Neural cell (in vitro differentiated cells): ENCODE measurements at regions not wholly inside any gene's neighbourhood (a gene's known extent, or its start where the extent isn't known, plus 50 kb on each side); places are given as distances from the start of the nearest gene placed in this dataset.
"Not testable (repeated sequence)": the region's sequence is repeated elsewhere in the genome, so short reads cannot be mapped to it uniquely, and the experiment has no call there.

Experiments used
- CTCF ChIP-seq: fragments of 450-650 bp; IDR thresholded peaks from 2 replicates; pipeline ENCODE4 v1.5.1; 2014; ENCODE audit warnings: antibody characterized with exemption, mild to moderate bottlenecking, moderate library complexity; ENCODE audit not compliant: poor library complexity, severe bottlenecking
- EP300 ChIP-seq: fragments of 450-650 bp; conservative IDR thresholded peaks from 2 replicates; pipeline ENCODE4 v1.6.1; 2014; ENCODE audit warnings: antibody characterized with exemption, mild to moderate bottlenecking, moderate library complexity; ENCODE audit not compliant: poor library complexity, severe bottlenecking
- MXI1 ChIP-seq: fragments of 450-650 bp; conservative IDR thresholded peaks from 2 replicates; pipeline ENCODE4 v1.6.1; 2014; ENCODE audit warnings: antibody characterized with exemption, mild to moderate bottlenecking; ENCODE audit not compliant: poor library complexity, severe bottlenecking
- POLR2AphosphoS5 ChIP-seq: IDR thresholded peaks from 2 replicates; pipeline ENCODE4 v1.6.1; 2012
- RAD21 ChIP-seq: fragments of 450-650 bp; conservative IDR thresholded peaks from 2 replicates; pipeline ENCODE4 v1.6.1; 2014; ENCODE audit warnings: antibody characterized with exemption, mild to moderate bottlenecking, moderate library complexity
- REST ChIP-seq: IDR thresholded peaks from 2 replicates; pipeline ENCODE4 v1.6.1; 2012; ENCODE audit warnings: borderline replicate concordance

- not testable (repeated sequence) for TF ChIP-seq REST, MXI1, POLR2AphosphoS5, CTCF, RAD21, EP300
These were observed 407.2 kb downstream of the PSAT1 start for GRCh38 chr9:78704153-78704552.
